GM10248 (cell line): ENCODE measurements at regions not wholly inside any gene's neighbourhood (a gene's known extent, or its start where the extent isn't known, plus 50 kb on each side); places are given as distances from the start of the nearest gene placed in this dataset.

Experiments used
- CTCF ChIA-PET: fragments of 300-600 bp; sonication (Branson Sonifier 250); formaldehyde crosslinking; extraction: SDS; loops from one replicate; lab custom pipeline; 2021; ENCODE audit warnings: antibody characterized with exemption; lab: Yijun Ruan, JAX
- POLR2A ChIA-PET: fragments of 350-650 bp; sonication (Branson Sonifier 250); formaldehyde crosslinking; extraction: SDS; loops from one replicate; lab custom pipeline; 2020; ENCODE audit warnings: antibody characterized with exemption; lab: Yijun Ruan, JAX
- DNase-seq: peaks from one replicate; pipeline ENCODE4 v3.0.0; 2012; ENCODE audit errors: extremely low spot score
- TF ChIP-seq, protein P1 (sequence below): IDR thresholded peaks from 2 replicates; pipeline ENCODE4 v1.5.1; 2012; ENCODE audit warnings: mild to moderate bottlenecking, low read depth; ENCODE audit errors: extremely low read depth, missing control alignments, control extremely low read depth

- TF ChIP-seq, protein P1, sequence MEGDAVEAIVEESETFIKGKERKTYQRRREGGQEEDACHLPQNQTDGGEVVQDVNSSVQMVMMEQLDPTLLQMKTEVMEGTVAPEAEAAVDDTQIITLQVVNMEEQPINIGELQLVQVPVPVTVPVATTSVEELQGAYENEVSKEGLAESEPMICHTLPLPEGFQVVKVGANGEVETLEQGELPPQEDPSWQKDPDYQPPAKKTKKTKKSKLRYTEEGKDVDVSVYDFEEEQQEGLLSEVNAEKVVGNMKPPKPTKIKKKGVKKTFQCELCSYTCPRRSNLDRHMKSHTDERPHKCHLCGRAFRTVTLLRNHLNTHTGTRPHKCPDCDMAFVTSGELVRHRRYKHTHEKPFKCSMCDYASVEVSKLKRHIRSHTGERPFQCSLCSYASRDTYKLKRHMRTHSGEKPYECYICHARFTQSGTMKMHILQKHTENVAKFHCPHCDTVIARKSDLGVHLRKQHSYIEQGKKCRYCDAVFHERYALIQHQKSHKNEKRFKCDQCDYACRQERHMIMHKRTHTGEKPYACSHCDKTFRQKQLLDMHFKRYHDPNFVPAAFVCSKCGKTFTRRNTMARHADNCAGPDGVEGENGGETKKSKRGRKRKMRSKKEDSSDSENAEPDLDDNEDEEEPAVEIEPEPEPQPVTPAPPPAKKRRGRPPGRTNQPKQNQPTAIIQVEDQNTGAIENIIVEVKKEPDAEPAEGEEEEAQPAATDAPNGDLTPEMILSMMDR, result no peak
- POLR2A ChIA-PET, result no interaction called here
- CTCF ChIA-PET, result interaction anchor here (0.9 to 2.0 kb wide), 2 partner anchors 12 to 63 kb away, joined by 3 to 4 read pairs; no protein-coding TSS in a partner anchor
- DNase-seq, result no peak
Measured at GRCh38 chr12:68102731-68103130, 56.8 kb downstream of the IFNG start.

DNA sequence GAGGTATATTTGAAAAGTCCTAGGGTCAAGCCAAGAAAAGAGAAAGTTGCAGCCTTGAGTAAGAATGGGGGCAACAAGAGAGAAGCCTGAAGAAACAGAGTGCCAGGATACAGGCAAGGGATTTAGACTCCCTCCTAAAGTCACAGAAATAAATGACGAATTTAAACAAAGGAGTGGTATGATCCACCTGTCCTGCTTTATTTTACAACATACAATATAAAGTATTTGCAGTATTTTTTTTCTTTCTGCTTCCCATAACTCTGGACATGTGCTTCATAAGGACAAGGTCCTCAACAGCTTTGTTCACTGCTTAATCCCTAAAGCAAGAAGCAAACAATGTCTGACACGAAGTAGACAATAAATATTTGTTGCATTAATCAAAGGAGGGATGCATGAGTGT, 57.4 kb downstream of the IFNG start:
- DNase-seq, result no peak
- POLR2A ChIA-PET, result no interaction called here

GRCh38 chr12:68100241-68100640, 59.3 kb downstream of the IFNG start:
- CTCF ChIA-PET, result no interaction called here
- TF ChIP-seq, protein P1, result no peak
- POLR2A ChIA-PET, result no interaction called here
- no peak for DNase-seq

More for the DNA sequence above, 57.4 kb downstream of the IFNG start:
- CTCF ChIA-PET, result no interaction called here
- TF ChIP-seq, protein P1, result no peak

GRCh38 chr12:68098939-68099338, 60.6 kb downstream of the IFNG start:
- POLR2A ChIA-PET, result no interaction called here
- TF ChIP-seq, protein P1, result no peak
- CTCF ChIA-PET, result no interaction called here
- DNase-seq, result no peak

DNA sequence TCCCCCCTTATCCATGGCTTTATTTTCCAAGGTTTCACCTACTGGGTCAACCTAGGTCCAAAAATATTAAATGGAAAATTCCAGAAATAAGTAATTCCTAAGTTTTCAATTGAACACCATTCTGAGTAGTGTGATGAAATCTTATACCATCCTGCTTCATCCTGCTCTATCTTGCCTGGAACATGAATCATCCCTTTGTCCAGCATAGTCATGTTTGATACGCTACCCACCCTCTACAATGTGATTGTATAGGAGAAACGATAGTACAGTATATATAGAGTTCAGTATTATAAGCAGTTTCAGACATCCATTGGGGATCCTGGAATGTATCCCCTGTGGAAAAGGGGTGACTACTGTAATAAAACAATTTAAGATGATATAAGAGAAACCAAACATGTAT, 62.2 kb downstream of the IFNG start:
- ChIA-PET CTCF (no interaction called here), POLR2A (no interaction called here)
- DNase-seq, result no peak
- TF ChIP-seq, protein P1, result no peak

DNA sequence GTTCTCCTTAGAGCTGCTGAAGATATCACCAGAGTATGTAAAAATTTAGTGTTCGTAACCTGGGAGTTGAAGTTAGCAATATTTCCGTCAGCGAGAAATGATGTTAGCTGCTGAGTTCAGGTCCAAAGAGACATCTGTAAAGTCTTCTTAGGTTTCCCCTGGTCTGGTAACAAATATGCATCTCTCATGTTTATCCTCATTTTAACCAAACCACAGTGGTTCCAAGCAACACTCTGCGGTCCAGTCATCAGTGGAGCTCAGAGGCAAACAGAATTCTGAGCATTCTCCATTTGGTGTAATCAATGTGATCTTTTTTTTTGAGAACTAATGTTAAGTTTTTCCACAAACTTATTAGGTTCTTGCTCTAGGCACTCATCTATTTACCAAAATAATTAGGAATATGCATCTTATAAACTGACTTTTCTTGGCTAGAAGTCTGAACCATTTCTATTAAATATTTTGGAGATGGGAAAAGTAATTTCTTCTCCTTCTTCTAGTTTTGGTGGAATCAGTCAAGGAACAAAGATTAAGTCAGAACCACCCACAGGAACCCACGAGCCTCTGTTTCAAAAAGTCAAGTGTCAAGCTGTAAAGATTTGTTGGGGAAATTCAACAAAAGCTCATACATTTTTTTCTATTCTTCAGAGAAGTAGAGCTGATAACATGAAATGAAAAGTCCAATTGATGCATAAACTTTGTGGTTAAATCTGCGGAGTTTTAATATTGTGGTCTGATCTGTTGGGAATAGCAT, 64.7 kb downstream of the IFNG start:
- DNase-seq, result no peak
- CTCF ChIA-PET, result interaction anchor here (0.7 to 1.7 kb wide), 4 partner anchors 9 to 17 kb away, joined by 3 to 7 read pairs (median 4); no protein-coding TSS in a partner anchor
- TF ChIP-seq, protein P1, result no peak
- POLR2A ChIA-PET, result no interaction called here

- ChIA-PET POLR2A (no interaction called here), CTCF (no interaction called here)
- no peak for DNase-seq
- TF ChIP-seq, protein P1, result no peak
Measured at GRCh38 chr12:68094195-68094594, 65.3 kb downstream of the IFNG start.
